H4 (cell line): ENCODE measurements at regions not wholly inside any gene's neighbourhood (a gene's known extent, or its start where the extent isn't known, plus 50 kb on each side); places are given as distances from the start of the nearest gene placed in this dataset.
"Not testable (repeated sequence)": the region's sequence is repeated elsewhere in the genome, so short reads cannot be mapped to it uniquely, and the experiment has no call there.

Experiments used
- DNase-seq: peaks from one replicate; pipeline ENCODE4 v3.0.0-alpha.2; 2015; ENCODE audit warnings: low spot score

DNA sequence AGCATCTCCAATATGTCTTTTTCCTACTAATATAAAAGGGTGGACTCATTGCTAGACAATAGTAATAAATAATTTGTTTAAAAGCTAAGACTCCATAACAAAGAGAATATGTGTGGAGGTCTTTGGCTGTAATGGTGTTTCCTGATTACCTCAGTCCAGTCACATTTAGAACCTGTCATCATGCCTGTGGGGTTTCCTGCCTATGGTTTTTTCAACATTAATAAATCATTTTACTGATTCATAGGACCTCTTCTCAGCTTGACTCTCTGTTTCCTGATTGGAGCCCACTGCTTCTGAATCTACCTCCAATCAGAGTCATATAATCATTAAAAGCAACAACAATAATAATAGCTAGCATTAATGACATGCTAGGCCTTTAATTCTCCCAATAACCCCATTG is 52.4 kb upstream of the GNAI1 start:
- no peak for DNase-seq

DNA sequence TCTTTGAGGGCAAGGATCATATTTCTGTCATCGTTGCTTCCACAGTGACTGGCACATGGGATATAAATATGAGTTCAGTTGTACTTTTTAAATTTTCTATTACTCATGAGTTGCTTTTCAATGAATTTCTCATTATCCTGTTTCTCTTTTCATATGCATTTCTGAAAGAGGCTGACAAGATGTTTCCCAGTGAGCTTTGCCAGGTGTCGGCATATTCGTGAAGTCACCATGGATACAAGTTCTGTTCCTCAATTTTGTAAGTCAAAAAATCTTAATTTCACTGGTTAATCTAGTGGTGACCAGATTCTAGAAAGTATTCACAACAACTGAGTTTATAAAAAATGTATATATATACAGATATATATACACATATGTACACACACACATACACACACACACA is 55.7 kb upstream of the GNAI1 start:
- no peak for DNase-seq

DNA sequence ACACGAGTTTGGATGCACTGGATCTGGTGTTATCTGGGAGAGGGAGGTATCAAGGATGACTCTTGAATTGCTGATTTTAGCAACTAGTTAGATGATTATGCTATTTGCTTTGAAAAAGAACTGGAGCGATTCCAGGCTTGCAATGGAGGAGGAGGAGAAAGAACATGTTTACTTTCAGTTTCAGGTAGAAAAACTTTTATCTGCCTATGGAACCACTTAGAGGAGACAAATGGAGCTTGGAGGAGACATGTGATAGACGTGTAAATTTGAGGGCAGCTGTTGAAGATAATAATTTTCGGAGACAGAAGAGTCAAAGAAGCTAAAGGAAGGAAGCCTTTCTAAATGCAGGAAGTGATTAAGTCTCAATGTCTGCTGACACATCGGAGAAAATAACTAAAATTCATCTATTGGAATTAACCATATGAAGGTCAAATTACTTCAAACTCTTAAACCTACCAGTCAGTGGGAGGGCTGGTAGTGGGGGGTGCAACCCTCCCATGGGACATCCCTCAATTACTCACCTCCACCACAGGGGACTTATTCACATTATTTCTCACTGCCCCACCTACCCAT is 56.4 kb upstream of the GNAI1 start:
- DNase-seq, result peak; percentile 21

DNA sequence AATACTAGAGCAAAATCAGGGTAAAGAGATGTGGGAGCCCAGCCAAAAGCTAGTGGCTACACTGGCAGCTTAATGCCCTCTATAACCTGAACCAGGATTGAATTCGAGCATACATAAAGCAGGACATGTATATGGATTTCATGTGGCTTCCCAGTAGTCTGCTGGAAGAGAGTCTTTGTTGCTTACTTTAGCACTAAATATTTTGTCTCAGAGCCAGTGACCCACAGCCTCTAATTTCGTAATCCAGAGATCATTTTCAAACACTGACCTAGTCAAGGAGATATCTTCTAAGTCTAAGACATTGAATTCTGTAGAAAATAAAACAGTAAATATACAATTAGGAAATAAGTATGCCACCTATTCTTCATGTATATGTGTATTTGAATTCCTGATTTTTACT is 64.2 kb upstream of the GNAI1 start:
- peak; percentile 28 for DNase-seq

DNA sequence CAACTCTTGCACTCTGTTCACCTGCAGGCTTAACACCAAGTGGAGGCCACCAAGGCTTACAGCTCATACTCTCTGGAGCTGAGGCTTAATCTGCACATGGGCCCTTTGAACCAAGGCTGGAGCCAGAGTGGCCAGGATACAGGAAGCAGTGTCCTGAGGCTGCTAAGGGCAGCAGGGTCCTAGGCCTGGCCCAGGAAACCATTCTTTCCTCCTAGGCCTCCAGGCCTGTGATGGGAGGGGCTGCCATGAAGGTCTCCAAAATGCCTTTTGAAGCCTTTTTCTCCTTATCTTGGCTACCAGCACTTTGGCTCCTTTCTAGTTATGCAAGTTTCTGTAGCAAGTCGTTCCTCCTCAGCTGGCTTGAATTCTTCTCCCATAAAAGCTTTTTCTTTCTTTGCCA is 68.0 kb upstream of the GNAI1 start:
- no peak for DNase-seq

DNA sequence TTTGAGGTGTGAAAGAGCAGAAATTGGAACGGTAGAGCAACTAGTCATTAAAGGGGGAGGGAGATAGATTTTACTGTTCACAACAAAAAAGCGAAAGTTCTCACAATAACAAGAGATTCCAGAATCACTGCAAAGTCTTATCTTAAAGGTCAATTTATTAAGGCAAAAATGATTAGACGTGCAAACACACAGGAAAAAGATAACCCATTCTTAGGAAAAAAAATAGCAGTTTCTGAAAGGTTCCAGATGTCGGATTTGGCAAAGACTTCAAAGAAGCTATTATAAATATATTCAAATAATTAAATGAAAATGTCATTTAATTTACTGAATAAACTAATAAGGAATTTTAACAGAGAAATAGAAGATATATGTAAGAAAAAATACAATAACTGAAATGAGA is 70.8 kb upstream of the GNAI1 start:
- no peak for DNase-seq

DNA sequence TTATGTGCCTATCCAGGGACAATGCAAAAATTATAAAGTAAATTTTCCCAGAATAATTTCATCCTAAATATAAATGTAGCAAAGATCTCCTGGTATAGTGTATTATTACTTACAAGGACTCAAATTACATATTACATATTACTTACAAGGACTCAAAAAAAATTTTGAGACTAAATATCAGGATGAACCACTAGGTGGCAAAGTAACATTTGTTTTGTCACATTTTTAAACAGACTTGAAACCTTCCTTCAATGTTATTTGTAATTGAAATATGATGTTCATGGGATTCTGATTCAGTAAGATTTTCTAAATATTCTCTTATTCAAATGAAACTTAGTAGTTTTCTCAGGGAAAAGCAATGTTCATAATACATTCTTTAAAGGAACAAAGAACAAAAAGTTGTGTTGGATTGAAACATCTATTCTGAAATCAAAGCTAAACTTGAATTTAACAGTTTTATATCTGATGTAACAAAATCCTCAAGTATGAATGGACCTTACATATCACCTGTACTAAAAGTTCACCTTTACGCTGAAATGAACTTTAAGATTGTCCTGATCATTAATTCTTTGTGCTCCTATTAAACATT is 74.3 kb upstream of the GNAI1 start:
- peak; percentile 63 for DNase-seq

DNA sequence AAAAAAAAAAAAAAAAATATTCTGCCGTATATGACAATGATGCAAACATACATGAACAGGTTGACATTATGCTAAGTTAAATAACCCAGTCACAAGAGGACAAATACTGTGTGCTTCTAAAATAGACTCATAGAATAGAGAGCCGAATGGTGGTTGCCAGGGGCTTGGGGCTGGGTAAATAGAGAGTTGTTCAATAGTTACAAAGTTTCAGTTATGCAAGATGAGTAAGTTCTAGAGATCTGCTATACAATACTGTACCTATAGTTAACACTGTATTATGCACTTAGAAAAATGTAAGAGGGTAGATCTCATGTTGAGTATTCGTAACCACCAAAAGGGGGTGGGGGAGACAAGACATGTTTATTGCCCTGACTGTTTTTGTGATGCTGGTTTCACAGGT is 77.1 kb upstream of the GNAI1 start:
- no peak for DNase-seq

DNA sequence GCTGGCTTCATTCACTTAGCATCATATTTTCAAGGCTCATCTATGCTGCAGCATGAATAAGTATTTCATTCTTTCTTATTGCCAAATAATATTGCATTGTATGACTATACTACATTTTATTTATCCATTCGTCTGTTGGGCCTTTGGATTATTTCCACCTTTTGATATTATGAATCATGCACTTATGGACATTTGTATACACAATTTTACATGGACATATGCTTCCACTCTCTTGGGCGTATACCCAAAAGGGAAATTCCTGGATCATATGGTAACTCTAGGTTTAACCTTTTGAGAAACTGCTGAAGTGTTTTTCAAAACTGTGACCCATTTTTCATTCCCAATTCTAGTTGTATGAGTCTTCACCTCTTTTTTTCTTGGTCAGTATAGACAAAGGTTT is 80.3 kb upstream of the GNAI1 start:
- no peak for DNase-seq

DNA sequence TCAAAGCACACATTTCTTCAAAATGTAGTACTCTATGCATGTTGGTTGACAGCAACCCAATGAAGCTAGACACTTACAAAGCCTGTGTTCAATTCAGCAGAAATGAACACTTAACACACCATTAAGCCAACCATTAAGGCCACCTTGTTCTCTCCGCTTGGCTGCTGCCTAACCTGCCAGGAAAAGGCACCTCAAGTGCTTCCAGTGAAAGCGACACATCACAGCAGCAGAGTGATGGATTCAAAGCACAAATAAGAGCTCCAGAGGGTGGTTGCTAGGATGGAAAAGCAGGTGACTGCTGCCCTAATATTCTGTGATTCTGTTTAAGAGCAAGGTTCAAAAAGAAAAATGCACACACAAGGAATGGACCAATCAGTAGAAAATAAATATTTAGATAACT is 81.5 kb upstream of the GNAI1 start:
- no peak for DNase-seq

DNA sequence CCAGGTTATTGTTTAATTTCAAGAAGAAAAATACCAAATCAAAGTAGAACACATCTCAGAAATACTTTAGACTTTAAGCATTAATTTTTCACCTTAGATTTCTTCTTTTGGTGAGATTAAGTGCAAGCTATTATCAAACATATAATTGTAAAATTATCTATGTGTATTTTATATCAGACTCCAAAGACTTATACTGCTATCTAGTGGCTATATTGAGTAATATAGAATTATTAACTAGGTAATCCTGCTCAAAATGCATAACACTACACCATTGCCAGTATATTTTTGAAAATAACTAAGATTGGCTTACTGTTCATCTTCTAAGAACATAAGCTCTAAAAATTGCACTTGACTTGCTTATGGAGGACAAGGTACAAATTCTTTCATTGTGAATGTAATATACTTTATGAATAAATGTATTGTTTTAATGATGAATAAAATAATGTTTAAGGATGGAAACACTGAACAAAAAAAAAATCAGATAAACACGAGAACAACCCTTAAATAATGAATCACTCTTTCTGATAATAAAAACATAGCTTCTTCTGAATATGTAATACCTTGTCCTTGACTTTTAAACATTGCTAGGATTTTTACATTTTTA is 86.7 kb upstream of the GNAI1 start:
- DNase-seq, result no peak

DNA sequence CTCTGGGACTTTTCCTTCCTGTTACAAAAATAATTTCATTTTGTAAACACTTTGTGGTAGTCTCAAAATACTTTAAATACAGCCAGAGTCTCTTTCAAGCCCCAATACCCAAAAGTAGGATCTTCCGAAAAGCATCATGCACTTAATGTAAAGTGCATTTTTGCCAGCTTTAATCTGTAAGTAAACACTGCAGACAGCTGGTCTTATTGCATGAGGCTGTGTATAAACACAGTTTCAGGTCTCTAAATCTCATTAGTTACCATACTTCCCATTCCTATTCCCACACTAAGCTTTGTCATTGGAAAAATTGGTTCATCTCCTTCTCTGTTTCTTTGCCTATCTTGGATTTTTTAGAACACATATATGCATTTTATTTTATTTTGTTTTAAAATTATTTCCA is 87.6 kb upstream of the GNAI1 start:
- no peak for DNase-seq

DNA sequence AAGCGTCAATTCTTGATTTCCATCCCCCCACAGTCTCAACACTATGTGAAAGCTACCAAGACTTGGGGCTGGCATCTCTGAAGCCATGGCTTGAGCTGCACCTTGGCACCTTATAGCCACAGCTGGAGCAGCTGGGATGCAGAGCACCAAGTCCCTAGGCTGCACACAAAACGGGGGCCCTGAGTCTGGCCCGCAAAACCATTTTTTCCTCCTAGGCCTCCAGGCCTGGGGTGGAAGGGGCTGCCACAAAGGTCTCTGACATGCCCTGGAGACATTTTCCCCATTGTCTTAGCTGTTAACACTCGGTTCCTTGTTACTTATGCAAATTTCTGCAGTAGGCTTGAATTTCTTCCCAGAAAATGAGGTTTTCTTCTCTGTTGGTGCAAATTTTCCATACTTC is 89.8 kb upstream of the GNAI1 start:
- DNase-seq, result no peak

DNA sequence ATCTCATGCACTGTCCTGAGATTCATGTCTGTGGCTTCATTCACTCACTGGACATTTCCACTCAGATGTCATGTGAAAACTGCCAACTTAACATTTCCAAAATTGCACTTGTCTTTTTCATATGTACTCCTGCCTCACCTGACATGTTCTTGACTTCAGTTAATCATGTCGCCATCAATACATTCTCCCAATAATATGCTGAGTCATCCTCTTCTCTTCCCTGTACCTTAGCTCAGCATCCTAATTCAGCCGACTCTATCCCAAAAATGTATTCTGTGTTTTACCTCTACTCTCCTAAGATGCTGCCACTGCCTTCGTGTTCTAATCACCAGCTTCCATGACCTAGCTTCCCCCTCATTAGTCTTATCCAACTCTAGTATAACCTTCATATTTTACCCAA is 93.9 kb upstream of the GNAI1 start:
- no peak for DNase-seq

DNA sequence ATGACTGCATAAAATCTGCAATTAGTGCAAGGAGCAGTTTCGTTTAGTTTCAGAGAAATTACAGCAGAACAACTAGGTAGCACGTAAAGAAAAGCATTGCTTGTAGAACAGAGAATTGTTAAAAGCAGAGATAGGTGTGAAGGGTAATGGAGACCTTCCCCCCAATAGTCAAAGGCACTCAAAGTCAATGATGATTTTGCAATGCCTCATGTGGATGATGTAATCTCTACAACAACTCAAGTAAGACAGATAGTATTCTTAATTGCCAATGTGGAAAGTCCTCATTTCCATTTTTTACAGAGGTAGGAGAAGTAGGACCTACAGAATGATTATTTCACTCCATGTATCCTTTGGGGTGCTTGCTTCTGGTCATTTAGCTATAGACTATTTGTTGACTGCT is 94.3 kb upstream of the GNAI1 start:
- no peak for DNase-seq

DNA sequence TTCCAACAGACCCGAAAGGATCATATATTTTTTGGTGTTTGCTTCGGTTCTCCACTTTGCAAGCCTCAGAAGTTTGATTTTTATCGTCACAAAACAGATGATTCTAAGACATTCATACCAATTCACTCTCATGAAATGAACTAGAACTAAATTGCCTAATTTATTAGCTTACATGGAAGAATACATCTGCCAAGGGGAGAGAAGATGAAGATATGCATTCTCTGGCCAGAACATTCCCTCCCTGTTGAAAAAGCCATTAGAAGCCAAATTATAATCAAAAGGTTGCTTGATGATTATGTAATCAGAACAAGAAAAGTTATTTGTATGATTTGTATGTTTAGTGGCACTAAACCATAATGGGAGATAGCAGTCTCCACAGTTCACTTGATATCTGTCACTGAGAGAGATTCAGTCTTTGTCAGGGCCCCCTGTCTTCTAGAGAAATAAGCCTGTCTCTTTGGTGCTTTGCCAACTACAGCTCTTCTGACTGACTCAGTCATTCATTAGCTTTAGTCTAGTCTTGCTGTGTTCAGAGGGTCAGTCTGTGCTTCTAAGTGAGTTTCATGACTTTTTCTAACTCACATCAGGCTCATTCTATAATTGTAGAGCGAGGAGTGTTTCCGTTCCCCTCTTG is 95.3 kb upstream of the GNAI1 start:
- DNase-seq, result no peak

DNA sequence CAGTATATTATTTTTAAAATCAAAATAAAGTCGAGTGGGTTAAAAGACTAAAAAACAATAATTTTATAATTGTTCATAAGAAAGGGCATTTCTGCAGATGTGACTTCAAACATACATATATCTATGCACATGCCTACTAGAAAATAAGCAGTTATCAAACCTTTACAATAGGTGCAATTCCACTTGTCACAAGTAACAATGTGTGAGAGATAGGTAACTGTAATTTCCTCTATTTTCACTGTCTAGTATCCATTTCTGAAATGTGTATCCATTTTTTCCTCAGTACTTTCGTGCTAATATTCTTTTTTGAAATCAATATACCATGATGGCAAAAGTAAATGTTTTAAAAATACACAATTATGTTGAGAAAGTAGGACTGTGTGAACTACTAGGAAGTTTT is 96.9 kb upstream of the GNAI1 start:
- DNase-seq, result no peak

DNA sequence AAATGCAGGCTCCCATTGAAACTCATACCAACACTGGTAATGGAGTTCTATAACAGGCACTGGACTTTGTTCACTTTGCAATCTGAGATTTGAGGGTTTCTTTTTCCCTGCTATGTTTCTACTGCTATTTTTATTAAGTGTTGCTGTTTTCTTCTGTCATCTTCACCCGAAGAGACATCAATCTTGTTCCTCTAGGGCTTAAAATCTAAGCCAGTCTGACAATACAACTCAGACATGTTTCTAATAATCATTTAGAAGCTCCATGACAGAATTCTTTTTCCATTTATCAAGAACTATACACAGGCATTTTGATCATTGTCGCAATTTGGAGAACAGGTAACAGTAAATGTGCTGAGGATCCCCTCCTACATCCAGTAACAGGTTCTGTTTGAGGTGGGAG is 98.5 kb upstream of the GNAI1 start:
- DNase-seq, result no peak

DNA sequence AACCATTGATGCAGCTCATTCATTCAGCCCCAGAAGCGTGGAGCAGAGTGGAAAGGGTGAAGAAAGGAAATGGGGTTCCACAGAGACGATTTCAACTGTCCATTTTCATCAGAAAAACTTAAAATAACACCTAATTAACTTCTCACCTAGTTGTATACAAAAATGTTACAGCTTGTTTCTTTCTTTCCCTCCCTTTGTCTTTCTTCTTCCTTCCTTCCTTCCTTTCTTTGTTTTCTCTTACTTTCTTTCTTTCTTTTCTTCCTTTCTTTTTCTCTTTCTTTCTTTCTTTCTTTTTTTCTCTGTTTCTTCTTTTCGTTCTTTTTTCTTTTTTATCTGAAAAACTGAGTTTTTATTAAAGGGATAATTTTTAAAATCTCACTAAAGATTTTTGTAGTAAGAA is 105.9 kb upstream of the GNAI1 start:
- DNase-seq, result no peak

DNA sequence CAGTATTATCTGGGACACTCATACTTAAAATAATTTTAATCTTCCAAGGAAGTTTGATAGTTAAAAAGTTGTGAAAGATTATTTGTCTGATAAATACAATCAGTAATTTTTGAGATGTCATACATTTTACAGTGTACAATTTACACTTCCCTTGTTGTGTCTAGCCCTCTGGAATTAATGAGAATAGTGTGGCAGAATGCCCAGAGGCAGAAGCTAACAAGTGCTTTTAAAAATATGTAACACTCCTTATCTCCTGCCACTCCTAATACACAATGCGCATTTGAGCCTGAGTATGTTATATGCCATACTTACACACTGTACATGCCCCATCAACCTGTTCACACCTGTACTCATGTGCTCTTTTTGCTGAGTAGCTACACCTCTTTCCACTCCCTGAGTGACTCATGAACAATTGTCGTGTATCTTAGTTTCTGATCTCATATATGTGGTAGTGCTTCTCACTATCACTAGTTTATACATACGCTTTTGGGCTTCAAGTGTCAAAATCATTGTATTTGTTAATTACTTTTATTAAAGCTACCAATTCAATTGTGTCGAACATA is 106.9 kb upstream of the GNAI1 start:
- no peak for DNase-seq

DNA sequence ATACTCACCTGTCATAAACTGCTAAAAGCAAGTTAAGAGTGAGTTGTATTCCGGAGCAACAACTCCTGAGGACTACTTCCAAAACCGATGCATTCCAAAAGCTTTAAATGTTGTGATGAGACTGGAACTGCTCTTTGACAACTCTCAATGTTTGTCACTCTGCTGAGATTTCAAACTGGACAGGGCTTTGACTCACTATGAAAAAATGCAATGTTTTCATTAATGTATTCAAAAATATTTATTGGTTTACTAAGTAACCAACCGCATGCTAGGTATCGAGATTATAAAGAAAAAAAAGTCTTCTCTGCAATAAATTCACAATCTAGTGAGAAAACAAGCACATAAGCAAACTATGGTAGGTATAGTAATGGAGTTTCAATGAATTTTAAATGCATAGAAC is 107.9 kb upstream of the GNAI1 start:
- no peak for DNase-seq

DNA sequence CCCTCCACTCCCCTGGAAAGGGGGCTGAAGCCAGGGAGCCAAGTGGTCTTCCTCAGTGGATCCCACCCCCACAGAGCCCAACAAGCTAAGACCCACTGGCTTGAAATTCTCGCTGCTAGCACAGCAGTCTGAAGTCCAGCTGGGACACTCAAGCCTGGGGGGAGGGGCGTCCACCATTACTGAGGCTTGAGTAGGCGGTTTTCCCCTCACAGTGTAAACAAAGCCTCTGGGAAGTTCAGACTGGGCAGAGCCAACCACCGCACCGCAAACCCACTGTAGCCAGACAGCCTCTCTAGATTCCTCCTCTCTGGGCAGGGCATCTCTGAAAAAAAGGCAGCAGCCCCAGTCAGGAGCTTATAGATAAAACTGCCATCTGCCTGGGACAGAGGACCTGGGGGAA is 114.4 kb upstream of the GNAI1 start:
- DNase-seq, result peak; percentile 67

DNA sequence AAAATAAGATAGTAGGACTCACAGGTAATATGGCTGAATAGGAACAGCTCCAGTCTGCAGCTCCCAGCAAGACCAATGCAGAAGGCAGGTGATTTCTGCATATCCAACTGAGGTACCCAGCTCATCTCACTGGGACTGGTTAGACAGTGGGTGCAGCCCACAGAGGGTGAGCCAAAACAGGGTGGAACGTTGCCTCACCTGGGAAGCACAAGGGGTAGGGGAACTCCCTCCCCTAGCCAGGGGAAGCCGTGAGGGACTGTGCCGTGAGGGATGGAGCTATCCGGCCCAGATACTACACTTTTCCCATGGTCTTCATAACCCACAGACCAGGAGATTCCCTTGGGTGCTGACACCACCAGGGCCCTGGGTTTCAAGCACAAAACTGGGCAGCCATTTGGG is 114.8 kb upstream of the GNAI1 start:
- not testable (repeated sequence) for DNase-seq
